GM12878 (cell line): ENCODE measurements at regions not wholly inside any gene's neighbourhood (a gene's known extent, or its start where the extent isn't known, plus 50 kb on each side); places are given as distances from the start of the nearest gene placed in this dataset.

ENCODE experiments used
- ATAC-seq: fragments of 200-7000 bp; cut with Tn5 transposase; 3 replicates; pipeline ENCODE4 v1.9.1; 2020; ENCODE audit warnings: mild to moderate bottlenecking, moderate library complexity
- BruUV-seq: library from RNA; stranded (reverse); fragments of 400-500 nt; replicated peaks from 2 replicates; lab custom pipeline; 2021; lab: Mats Ljungman, UMichigan
- CTCF ChIA-PET: fragments of 300-600 bp; sonication (Branson Sonifier 250); formaldehyde crosslinking; extraction: SDS; loops from one replicate; lab custom pipeline; 2021; ENCODE audit warnings: inconsistent platforms; lab: Yijun Ruan, JAX
- POLR2A ChIA-PET: fragments of 350-600 bp; formaldehyde crosslinking; extraction: SDS; loops from one replicate; lab custom pipeline; 2021; ENCODE audit warnings: inconsistent platforms; lab: Charles Lee
- RAD21 ChIA-PET: fragments of 300-600 bp; sonication (Branson Sonifier 250); formaldehyde crosslinking; loops from one replicate; lab custom pipeline; 2023; ENCODE audit warnings: antibody characterized with exemption; ENCODE audit not compliant: unreplicated experiment; lab: Charles Lee
- SMC1A ChIA-PET: fragments of 300-600 bp; sonication (Branson Sonifier 250); formaldehyde crosslinking; loops from one replicate; lab custom pipeline; 2023; ENCODE audit not compliant: unreplicated experiment, uncharacterized antibody; lab: Charles Lee
- DNase-seq: peaks from one replicate; pipeline ENCODE4 v3.0.0-alpha.2; 2011; ENCODE audit warnings: low read depth, low spot score
- FAIRE-seq: peaks from 3 replicates; lab custom pipeline; 2011; peaks lifted over from hg19 to GRCh38; lab: Jason Lieb, UNC
- H2AFZ ChIP-seq: 2 replicates; pipeline ENCODE4 v1.6.0; 2011; ENCODE audit warnings: low read depth, low read length, control low read depth; ENCODE audit not compliant: control insufficient read depth
- H3K27ac ChIP-seq: 2 replicates; pipeline ENCODE4 v1.5.1; 2011; ENCODE audit warnings: control low read depth; ENCODE audit not compliant: control insufficient read depth, insufficient read depth
- H3K27me3 ChIP-seq, 2 experiments: replicated peaks in 1 of 2; 2 replicates each; pipeline versions ENCODE4 v1.6.0 to v1.6.1; 2011; ENCODE audit warnings: low read length in 1 of 2; ENCODE audit not compliant: control insufficient read depth in 2 of 2, insufficient read depth in 2 of 2
- H3K36me3 ChIP-seq, 2 experiments: 2 replicates each; pipeline ENCODE4 v1.5.1; 2011; ENCODE audit warnings: low read length in 1 of 2; ENCODE audit not compliant: control insufficient read depth in 2 of 2, insufficient read depth in 2 of 2
- H3K4me1 ChIP-seq: 2 replicates; pipeline ENCODE4 v1.6.1; 2011; ENCODE audit warnings: mild to moderate bottlenecking, low read length, moderate library complexity, mixed read lengths; ENCODE audit not compliant: control insufficient read depth, insufficient read depth
- H3K4me2 ChIP-seq: 2 replicates; pipeline ENCODE4 v1.6.0; 2011; ENCODE audit warnings: control low read depth; ENCODE audit not compliant: control insufficient read depth, insufficient read depth
- H3K4me3 ChIP-seq: fragments of 200-600 bp; sonication (generic); 2 replicates; pipeline ENCODE4 v1.5.1; 2016
- H3K79me2 ChIP-seq: 2 replicates; pipeline ENCODE4 v1.6.0; 2011; ENCODE audit warnings: low read length; ENCODE audit not compliant: control insufficient read depth, insufficient read depth
- H3K9ac ChIP-seq: 2 replicates; pipeline ENCODE4 v1.8.0; 2011; ENCODE audit warnings: low read length, control low read depth, mixed read lengths; ENCODE audit not compliant: control insufficient read depth, insufficient read depth
- H3K9me3 ChIP-seq: replicated peaks from 3 replicates; pipeline ENCODE4 v1.5.1; 2011; ENCODE audit warnings: mild to moderate bottlenecking, low read length; ENCODE audit not compliant: control insufficient read depth, insufficient read depth
- H4K20me1 ChIP-seq: 2 replicates; pipeline ENCODE4 v1.6.0; 2011; ENCODE audit not compliant: control insufficient read depth, insufficient read depth
- E4F1 ChIP-seq: fragments of 450-650 bp; IDR thresholded peaks from 2 replicates; pipeline ENCODE4 v1.6.1; 2018; ENCODE audit warnings: borderline replicate concordance, mild to moderate bottlenecking; ENCODE audit not compliant: partially characterized antibody
- ETV6 ChIP-seq, 2 experiments: fragments of 450-650 bp in 1 of 2; IDR thresholded peaks in 1 of 2; conservative IDR thresholded peaks in 1 of 2; 2 replicates each; pipeline ENCODE4 v1.6.1; 2014; ENCODE audit warnings: antibody characterized with exemption in 1 of 2, borderline replicate concordance in 1 of 2, low read depth in 1 of 2, mild to moderate bottlenecking in 1 of 2, moderate library complexity in 1 of 2
- GATAD2B ChIP-seq: fragments of 450-650 bp; conservative IDR thresholded peaks from 2 replicates; pipeline ENCODE4 v1.6.1; 2017; ENCODE audit warnings: low read depth, mild to moderate bottlenecking, moderate library complexity
- MYB ChIP-seq: fragments of 150-350 bp; IDR thresholded peaks from 2 replicates; pipeline ENCODE4 v1.6.1; 2014; ENCODE audit warnings: mild to moderate bottlenecking, low read depth, low read length, borderline replicate concordance
- SMARCA5 ChIP-seq: fragments of 450-650 bp; IDR thresholded peaks from 2 replicates; pipeline ENCODE4 v1.6.1; 2017; ENCODE audit warnings: mild to moderate bottlenecking
- YBX1 ChIP-seq: fragments of 450-650 bp; IDR thresholded peaks from 2 replicates; pipeline ENCODE4 v1.6.1; 2016; ENCODE audit warnings: antibody characterized with exemption
- ZBED1 ChIP-seq: IDR thresholded peaks from 2 replicates; pipeline ENCODE4 v1.6.1; 2016; ENCODE audit warnings: borderline replicate concordance
- WGBS: methylation state at CpG from one replicate; pipeline ENCODE4 v1.1.6; 2016; ENCODE audit warnings: low lambda C conversion rate; ENCODE audit not compliant: insufficient replicate concordance, insufficient coverage; ENCODE audit errors: missing lambda C conversion rate; 5-methylcytosine and 5-hydroxymethylcytosine counted together
- in situ Hi-C: fragments of 300-500 bp; cut with MboI; formaldehyde crosslinking; loops from 9 replicates; pipeline ENCODE4 v1.14.3; 2018; ENCODE audit warnings: mixed read lengths
- intact Hi-C: fragments of 100-400 bp; cut with micrococcal nuclease; formaldehyde crosslinking; loops from one replicate; pipeline ENCODE4 v1.14.2; 2022; ENCODE audit not compliant: unreplicated experiment
- TF ChIP-seq, protein P1 (sequence below): fragments of 450-650 bp; IDR thresholded peaks from 2 replicates; pipeline ENCODE4 v1.6.1; 2014; ENCODE audit warnings: mild to moderate bottlenecking
- TF ChIP-seq, protein P2 (sequence below): fragments of 450-650 bp; IDR thresholded peaks from 2 replicates; pipeline ENCODE4 v1.6.1; 2017; ENCODE audit warnings: mild to moderate bottlenecking, moderate library complexity

DNA sequence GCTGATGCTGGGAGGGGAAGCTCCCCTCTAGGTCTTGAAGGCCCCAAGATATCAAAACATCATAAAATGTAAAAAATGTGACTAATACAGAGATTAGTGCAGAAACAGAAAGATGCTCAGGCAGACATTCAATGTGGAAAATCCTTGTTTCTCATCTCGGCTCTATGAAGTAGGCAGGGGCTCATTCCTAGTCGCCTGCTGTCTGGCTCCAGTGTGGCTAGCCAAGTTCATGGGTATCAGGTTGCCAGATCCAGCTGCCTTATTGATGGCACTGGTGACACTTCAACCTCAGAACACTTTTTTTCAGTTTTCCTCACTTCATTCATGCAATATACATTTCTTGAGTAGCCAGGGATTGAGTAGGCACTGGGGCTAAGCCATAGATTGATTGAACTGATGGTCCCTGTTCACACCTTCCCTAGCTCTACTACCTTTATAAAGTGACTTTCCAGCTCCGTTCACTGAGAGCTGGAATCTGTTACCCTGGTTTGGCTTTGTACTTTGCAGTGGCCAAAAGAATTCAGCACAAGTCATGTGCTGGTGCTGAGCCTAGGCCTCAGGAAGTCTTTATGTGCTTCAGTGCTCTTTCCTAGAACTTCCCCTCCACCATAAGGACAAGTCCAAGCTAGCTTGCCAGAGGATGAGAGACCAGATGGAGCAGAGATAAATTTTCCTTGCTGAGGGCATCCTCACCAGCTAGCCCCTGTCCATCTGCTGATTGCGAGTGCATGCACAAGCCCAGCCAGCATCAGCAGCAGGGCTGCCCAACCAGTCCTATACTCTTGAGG lies 373.6 kb upstream of the ST6GAL2 start:
- RAD21 ChIA-PET, result no interaction called here
- BruUV-seq, result no TSS peak
- intact Hi-C loops (no loop called here), in situ Hi-C loops (no loop called here)
- CTCF ChIA-PET, result no interaction called here
- no peak overlapping the region for H3K9ac ChIP-seq
- no peak for ATAC-seq
- H3K4me1 ChIP-seq, result no peaks in the 10 kb centered on the region
- H3K9me3 ChIP-seq, result no peaks in the 10 kb centered on the region
- H3K27ac ChIP-seq, result no peak overlapping the region
- SMC1A ChIA-PET, result no interaction called here
- no peak overlapping the region for H3K4me2 ChIP-seq
- FAIRE-seq, result no peak
- H3K36me3 ChIP-seq, result no peaks in the 10 kb centered on the region
- H3K27me3 ChIP-seq, result no peaks in the 10 kb centered on the region
- DNase-seq, result no peak
- H3K4me3 ChIP-seq, result no peak overlapping the region
- no peaks in the 10 kb centered on the region for H4K20me1 ChIP-seq
- TF ChIP-seq ETV6 (conservative IDR thresholded peaks at IDR 0.05 in 1 of 2, IDR thresholded peaks at IDR 0.05 in 1 of 2; ENCODE audit: borderline replicate concordance in 1 of 2, low read depth in 1 of 2) (no peak), MYB (no peak), YBX1 (no peak), SMARCA5 (no peak)
- TF ChIP-seq, protein P1, sequence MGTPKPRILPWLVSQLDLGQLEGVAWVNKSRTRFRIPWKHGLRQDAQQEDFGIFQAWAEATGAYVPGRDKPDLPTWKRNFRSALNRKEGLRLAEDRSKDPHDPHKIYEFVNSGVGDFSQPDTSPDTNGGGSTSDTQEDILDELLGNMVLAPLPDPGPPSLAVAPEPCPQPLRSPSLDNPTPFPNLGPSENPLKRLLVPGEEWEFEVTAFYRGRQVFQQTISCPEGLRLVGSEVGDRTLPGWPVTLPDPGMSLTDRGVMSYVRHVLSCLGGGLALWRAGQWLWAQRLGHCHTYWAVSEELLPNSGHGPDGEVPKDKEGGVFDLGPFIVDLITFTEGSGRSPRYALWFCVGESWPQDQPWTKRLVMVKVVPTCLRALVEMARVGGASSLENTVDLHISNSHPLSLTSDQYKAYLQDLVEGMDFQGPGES, result no peak
- H2AFZ ChIP-seq, result no peak overlapping the region
- 8% methylated on average over 4 of the region's 4 CpGs for WGBS
- no peaks in the 10 kb centered on the region for H3K79me2 ChIP-seq
- POLR2A ChIA-PET, result no interaction called here

GRCh38 chr2:107263628-107264027 lies 377.7 kb upstream of the ST6GAL2 start:
- Histone ChIP-seq H3K27ac (no peak overlapping the region), H3K36me3 (no peaks in the 10 kb centered on the region), H3K4me3 (no peak overlapping the region), H2AFZ (no peak overlapping the region), H4K20me1 (no peaks in the 10 kb centered on the region), H3K79me2 (no peaks in the 10 kb centered on the region), H3K4me2 (no peak overlapping the region), H3K9me3 (no peaks in the 10 kb centered on the region), H3K9ac (no peak overlapping the region), H3K4me1 (no peaks in the 10 kb centered on the region), H3K27me3 (no peaks in the 10 kb centered on the region)
- 28% methylated on average over 3 of the region's 3 CpGs for whole genome bisulfite sequencing
- in situ Hi-C loops, result no loop called here
- ChIA-PET CTCF (no interaction called here), SMC1A (interaction anchor here (0.7 to 1.1 kb wide), 2 partner anchors 14 to 150 kb away, joined by 3 to 4 read pairs; no protein-coding TSS in a partner anchor), POLR2A (no interaction called here), RAD21 (no interaction called here)
- DNase-seq (no peak), ATAC-seq (no peak), FAIRE-seq (no peak)
- BruUV-seq, result no TSS peak
- intact Hi-C loops, result no loop called here
- TF ChIP-seq GATAD2B (no peak), ZBED1 (no peak), SMARCA5 (no peak), E4F1 (no peak)
- TF ChIP-seq, protein P2, sequence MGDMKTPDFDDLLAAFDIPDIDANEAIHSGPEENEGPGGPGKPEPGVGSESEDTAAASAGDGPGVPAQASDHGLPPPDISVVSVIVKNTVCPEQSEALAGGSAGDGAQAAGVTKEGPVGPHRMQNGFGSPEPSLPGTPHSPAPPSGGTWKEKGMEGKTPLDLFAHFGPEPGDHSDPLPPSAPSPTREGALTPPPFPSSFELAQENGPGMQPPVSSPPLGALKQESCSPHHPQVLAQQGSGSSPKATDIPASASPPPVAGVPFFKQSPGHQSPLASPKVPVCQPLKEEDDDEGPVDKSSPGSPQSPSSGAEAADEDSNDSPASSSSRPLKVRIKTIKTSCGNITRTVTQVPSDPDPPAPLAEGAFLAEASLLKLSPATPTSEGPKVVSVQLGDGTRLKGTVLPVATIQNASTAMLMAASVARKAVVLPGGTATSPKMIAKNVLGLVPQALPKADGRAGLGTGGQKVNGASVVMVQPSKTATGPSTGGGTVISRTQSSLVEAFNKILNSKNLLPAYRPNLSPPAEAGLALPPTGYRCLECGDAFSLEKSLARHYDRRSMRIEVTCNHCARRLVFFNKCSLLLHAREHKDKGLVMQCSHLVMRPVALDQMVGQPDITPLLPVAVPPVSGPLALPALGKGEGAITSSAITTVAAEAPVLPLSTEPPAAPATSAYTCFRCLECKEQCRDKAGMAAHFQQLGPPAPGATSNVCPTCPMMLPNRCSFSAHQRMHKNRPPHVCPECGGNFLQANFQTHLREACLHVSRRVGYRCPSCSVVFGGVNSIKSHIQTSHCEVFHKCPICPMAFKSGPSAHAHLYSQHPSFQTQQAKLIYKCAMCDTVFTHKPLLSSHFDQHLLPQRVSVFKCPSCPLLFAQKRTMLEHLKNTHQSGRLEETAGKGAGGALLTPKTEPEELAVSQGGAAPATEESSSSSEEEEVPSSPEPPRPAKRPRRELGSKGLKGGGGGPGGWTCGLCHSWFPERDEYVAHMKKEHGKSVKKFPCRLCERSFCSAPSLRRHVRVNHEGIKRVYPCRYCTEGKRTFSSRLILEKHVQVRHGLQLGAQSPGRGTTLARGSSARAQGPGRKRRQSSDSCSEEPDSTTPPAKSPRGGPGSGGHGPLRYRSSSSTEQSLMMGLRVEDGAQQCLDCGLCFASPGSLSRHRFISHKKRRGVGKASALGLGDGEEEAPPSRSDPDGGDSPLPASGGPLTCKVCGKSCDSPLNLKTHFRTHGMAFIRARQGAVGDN, result no peak
